ENCODE measurements at regions not wholly inside any gene's neighbourhood (a gene's known extent, or its start where the extent isn't known, plus 50 kb on each side); places are given as distances from the start of the nearest gene placed in this dataset.

DNA sequence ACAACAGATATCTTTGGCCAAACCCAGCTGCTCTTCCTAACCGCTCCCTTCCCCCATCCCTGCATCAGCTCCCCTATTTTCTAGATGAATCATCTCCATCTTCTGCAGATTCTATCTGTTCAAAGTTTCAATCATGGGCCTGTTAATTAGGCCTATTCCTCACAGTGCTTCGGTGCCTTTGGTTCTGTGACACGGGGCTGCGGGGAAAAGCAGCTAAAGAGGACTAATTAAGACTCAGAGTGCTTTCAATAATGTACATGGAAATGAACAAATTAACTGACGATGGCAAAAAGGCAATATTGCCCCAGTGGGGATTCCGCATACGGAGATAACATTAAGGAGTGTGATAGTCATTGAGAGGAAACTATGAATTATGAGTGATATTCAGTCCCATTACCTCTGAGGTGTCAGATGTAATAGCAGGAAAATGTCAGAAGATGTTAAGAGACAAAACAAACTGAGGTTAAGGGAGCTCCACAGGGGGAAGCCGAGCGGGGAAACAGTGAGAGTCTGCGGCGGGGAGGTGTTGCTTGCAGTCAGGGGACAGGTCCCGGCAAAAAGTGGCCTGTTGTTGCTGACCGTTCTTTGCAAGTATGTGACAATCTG, 716.9 kb downstream of the TYW1 start:
- Histone ChIP-seq H3K9me3 (replicated peaks) (peaks cover 16% of the 10 kb centered on the region), H3K27ac (replicated peaks) (no peak overlapping the region), H3K27me3 (ENCODE audit: low read depth) (peaks cover 55% of the 10 kb centered on the region), H3K36me3 (no peaks in the 10 kb centered on the region), H3K4me3 (no peak overlapping the region), H3K4me1 (no peaks in the 10 kb centered on the region)
- DNase-seq: no peak
- TF ChIP-seq CTCF (IDR thresholded peaks at IDR 0.05; ENCODE audit: borderline replicate concordance): no peak
- intact Hi-C loops (cut with micrococcal nuclease): no loop called here

- no peaks in the 10 kb centered on the region for H3K9me3 ChIP-seq (replicated peaks)
- intact Hi-C loops (cut with micrococcal nuclease): no loop called here
Observed at GRCh38 chr7:67716729-67717128, 720.1 kb downstream of the TYW1 start.

GRCh38 chr7:67723591-67723990, 727.0 kb downstream of the TYW1 start:
- no peaks in the 10 kb centered on the region for H3K4me1 ChIP-seq
- no peak overlapping the region for H3K4me3 ChIP-seq
- H3K36me3 ChIP-seq: no peaks in the 10 kb centered on the region
- no peak for TF ChIP-seq CTCF (IDR thresholded peaks at IDR 0.05; ENCODE audit: borderline replicate concordance)
- no peak for DNase-seq
- H3K9me3 ChIP-seq (replicated peaks): no peaks in the 10 kb centered on the region
- peaks cover 52% of the 10 kb centered on the region for H3K27me3 ChIP-seq (ENCODE audit: low read depth)
- intact Hi-C loops (cut with micrococcal nuclease): no loop called here
- no peak overlapping the region for H3K27ac ChIP-seq (replicated peaks)

More at GRCh38 chr7:67716729-67717128, 720.1 kb downstream of the TYW1 start:
- H3K27ac ChIP-seq (replicated peaks): no peak overlapping the region
- no peak for DNase-seq
- peaks cover 79% of the 10 kb centered on the region for H3K27me3 ChIP-seq (ENCODE audit: low read depth)
- no peak for TF ChIP-seq CTCF (IDR thresholded peaks at IDR 0.05; ENCODE audit: borderline replicate concordance)
- no peak overlapping the region for H3K4me3 ChIP-seq
- H3K4me1 ChIP-seq: no peaks in the 10 kb centered on the region
- H3K36me3 ChIP-seq: no peaks in the 10 kb centered on the region

DNA sequence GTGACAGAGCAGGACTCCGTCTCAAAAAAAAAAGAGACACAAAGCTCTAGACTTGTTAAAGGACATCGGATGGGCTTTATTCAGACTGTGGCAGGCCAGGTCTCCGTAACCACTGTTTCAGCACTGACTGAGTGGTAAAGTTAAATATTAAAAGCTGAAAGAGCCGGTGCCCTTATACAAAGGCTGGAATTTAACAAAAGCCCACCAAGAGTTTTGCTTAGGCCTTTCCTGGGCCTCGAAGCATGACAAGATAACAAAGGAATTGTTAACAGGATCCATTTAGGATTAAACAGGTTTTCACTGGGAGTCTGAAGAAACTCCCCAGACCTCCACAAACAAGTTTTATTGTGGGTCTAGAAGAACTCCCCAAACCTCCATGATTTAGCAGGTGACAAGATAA, 727.8 kb downstream of the TYW1 start:
- intact Hi-C loops (cut with micrococcal nuclease): no loop called here
- no peak for DNase-seq
- no peaks in the 10 kb centered on the region for H3K9me3 ChIP-seq (replicated peaks)
- H3K36me3 ChIP-seq: no peaks in the 10 kb centered on the region
- H3K27ac ChIP-seq (replicated peaks): no peak overlapping the region
- H3K4me1 ChIP-seq: no peaks in the 10 kb centered on the region
- no peak for TF ChIP-seq CTCF (IDR thresholded peaks at IDR 0.05; ENCODE audit: borderline replicate concordance)
- no peak overlapping the region for H3K4me3 ChIP-seq
- H3K27me3 ChIP-seq (ENCODE audit: low read depth): peaks cover 52% of the 10 kb centered on the region

DNA sequence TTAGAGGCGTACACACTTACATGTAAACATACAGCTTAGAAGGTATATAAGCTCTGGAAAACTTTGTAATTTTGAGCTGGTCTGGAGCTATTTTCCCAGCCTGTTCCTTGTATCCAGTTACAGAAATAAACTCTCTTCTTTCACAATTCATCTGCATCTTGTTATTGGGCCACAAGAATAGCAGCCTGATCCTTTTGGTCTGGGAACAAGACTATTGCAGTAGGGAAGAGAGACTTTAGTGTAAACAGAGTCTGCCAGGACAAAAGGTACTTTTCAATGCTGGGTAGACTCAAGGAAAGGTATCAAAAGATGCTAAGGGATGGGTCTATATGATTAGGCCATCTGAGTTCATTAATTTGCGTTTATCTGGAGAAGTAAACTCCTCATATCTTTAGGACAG, 728.3 kb downstream of the TYW1 start:
- H3K27ac ChIP-seq (replicated peaks): no peak overlapping the region
- no peak for TF ChIP-seq CTCF (IDR thresholded peaks at IDR 0.05; ENCODE audit: borderline replicate concordance)
- no peak for DNase-seq

More for the DNA sequence above, 728.3 kb downstream of the TYW1 start:
- no peak overlapping the region for H3K4me3 ChIP-seq
- no peaks in the 10 kb centered on the region for H3K4me1 ChIP-seq
- no peaks in the 10 kb centered on the region for H3K36me3 ChIP-seq
- intact Hi-C loops (cut with micrococcal nuclease): no loop called here
- no peaks in the 10 kb centered on the region for H3K9me3 ChIP-seq (replicated peaks)
- peaks cover 50% of the 10 kb centered on the region for H3K27me3 ChIP-seq (ENCODE audit: low read depth)
